Uterus (tissue), 2 donors: ENCODE measurements at regions not wholly inside any gene's neighbourhood (a gene's known extent, or its start where the extent isn't known, plus 50 kb on each side); places are given as distances from the start of the nearest gene placed in this dataset.

Experiments used
- CTCF ChIP-seq, 4 experiments: fragments of 200-600 bp in 2 of 4; fragments of 450-650 bp in 2 of 4; sonication (generic) in 2 of 4; IDR thresholded peaks; one replicate each; pipeline ENCODE4 v1.5.1; 2016 to 2019; ENCODE audit warnings: antibody characterized with exemption in 4 of 4, mild to moderate bottlenecking in 2 of 4, moderate library complexity in 1 of 4
- POLR2A ChIP-seq, 2 donors: fragments of 450-650 bp; IDR thresholded peaks; one replicate each; pipeline ENCODE4 v1.6.1; 2016; ENCODE audit warnings: antibody characterized with exemption in 2 of 2, mild to moderate bottlenecking in 1 of 2, moderate library complexity in 1 of 2

GRCh38 chr12:98173773-98174427 is 341.5 kb upstream of the TMPO start:
- TF ChIP-seq CTCF (IDR thresholded peaks at IDR 0.05) (no peak), POLR2A (IDR thresholded peaks at IDR 0.05) (no peak)
